ENCODE measurements at regions not wholly inside any gene's neighbourhood (a gene's known extent, or its start where the extent isn't known, plus 50 kb on each side); places are given as distances from the start of the nearest gene placed in this dataset.

DNA sequence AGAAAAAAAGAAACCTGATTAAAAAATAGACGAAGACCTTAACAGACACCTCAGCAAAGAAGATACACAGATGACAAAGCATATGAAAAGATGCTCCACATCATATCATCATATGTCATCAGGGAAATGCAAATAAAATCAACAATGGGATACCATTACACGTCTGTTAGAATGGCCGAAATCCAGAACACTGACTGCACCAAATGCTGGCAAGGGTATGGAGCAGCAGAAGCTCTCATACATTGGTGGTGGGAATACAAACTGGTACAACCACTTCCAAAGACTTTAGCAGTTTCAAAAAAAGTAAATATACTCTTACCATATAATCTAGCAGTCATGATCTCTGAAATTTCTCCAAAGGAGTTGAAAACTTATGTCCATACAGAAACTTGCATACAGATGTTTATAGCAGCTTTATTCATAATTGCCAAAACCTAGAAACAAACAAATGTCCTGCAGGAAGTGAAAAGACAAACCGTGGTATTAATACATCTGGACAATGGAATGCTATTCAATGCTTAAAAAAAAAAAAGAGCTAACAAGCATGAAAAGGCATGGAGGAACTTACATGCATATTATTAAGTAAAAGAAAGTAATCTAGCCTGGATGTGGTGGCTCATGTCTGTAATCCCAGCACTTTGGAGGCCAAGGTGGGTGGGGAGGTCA lies 107.4 kb downstream of the HES1 start:
- no peak for DNase-seq (ENCODE audit: extremely low spot score in 2 of 2)
- TF ChIP-seq, protein P1, sequence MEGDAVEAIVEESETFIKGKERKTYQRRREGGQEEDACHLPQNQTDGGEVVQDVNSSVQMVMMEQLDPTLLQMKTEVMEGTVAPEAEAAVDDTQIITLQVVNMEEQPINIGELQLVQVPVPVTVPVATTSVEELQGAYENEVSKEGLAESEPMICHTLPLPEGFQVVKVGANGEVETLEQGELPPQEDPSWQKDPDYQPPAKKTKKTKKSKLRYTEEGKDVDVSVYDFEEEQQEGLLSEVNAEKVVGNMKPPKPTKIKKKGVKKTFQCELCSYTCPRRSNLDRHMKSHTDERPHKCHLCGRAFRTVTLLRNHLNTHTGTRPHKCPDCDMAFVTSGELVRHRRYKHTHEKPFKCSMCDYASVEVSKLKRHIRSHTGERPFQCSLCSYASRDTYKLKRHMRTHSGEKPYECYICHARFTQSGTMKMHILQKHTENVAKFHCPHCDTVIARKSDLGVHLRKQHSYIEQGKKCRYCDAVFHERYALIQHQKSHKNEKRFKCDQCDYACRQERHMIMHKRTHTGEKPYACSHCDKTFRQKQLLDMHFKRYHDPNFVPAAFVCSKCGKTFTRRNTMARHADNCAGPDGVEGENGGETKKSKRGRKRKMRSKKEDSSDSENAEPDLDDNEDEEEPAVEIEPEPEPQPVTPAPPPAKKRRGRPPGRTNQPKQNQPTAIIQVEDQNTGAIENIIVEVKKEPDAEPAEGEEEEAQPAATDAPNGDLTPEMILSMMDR (IDR thresholded peaks at IDR 0.05) = no peak
- TF ChIP-seq POLR2AphosphoS5 (IDR thresholded peaks at IDR 0.05; ENCODE audit: insufficient read depth in 1 of 2, low read depth in 1 of 2) (no peak), POLR2A (IDR thresholded peaks at IDR 0.05) (no peak)
- H3K27ac ChIP-seq = no peak overlapping the region
- H3K4me3 ChIP-seq = no peak overlapping the region
- intact Hi-C loops (cut with DNase I) = no loop called here
- H3K36me3 ChIP-seq = no peaks in the 10 kb centered on the region
- H3K9me3 ChIP-seq = no peaks in the 10 kb centered on the region
- no peaks in the 10 kb centered on the region for H3K4me1 ChIP-seq
- no peaks in the 10 kb centered on the region for H3K27me3 ChIP-seq

DNA sequence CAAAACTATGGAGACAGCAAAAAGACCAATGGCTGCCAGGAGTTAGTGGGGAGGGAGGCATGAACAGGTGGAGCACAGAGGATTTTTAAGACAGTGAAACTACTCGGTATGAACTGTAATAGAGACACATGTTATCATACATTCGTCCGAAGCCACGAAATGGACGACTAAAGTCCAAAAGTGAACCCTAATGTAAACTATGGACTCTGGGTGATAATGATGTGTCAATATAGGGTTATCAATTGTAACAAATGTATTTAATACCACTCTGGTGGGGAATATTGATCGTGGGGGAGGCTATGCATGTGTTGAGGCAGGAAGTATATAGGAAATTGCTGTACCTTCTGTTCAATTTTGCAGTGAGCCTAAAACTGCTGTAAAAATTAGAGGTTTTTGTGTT lies 107.0 kb downstream of the CPN2 start:
- peak in 1 of 2 donors; percentile 25 for DNase-seq (ENCODE audit: extremely low spot score in 2 of 2)
- Histone ChIP-seq H3K36me3 (no peaks in the 10 kb centered on the region), H3K9me3 (no peaks in the 10 kb centered on the region), H3K27me3 (no peaks in the 10 kb centered on the region), H3K4me3 (no peak overlapping the region), H3K4me1 (peaks cover under 1% of the 10 kb centered on the region), H3K27ac (no peak overlapping the region)
- intact Hi-C loops (cut with DNase I) = no loop called here
- TF ChIP-seq POLR2AphosphoS5 (IDR thresholded peaks at IDR 0.05; ENCODE audit: insufficient read depth in 1 of 2, low read depth in 1 of 2) (no peak), POLR2A (IDR thresholded peaks at IDR 0.05) (no peak)
- TF ChIP-seq, protein P1 (IDR thresholded peaks at IDR 0.05) = no peak

DNA sequence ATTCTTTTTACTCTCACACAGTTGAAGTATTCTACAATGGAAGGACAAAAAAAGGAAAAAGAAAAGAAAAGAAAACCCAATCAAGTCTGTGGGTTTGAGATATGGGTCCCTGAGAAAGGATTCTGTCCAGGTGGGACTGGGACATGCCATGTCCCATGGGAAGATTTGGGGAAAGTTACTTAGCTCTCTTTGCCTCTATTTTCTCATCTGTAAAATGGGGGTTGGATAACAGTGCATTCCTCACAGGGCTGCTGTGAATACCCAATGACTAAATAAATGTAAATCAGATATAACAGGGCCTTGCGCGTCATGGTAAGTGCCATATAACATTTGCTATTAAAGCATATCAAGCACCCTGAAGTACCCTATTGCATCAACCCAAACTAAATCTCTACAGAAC lies 105.7 kb downstream of the CPN2 start:
- no peaks in the 10 kb centered on the region for H3K36me3 ChIP-seq
- intact Hi-C loops (cut with DNase I) = no loop called here
- no peak overlapping the region for H3K27ac ChIP-seq
- no peak for DNase-seq (ENCODE audit: extremely low spot score in 2 of 2)
- no peaks in the 10 kb centered on the region for H3K9me3 ChIP-seq
- no peak overlapping the region for H3K4me3 ChIP-seq
- TF ChIP-seq POLR2A (IDR thresholded peaks at IDR 0.05) (no peak), POLR2AphosphoS5 (IDR thresholded peaks at IDR 0.05; ENCODE audit: insufficient read depth in 1 of 2, low read depth in 1 of 2) (no peak)
- TF ChIP-seq, protein P1 (IDR thresholded peaks at IDR 0.05) = no peak
- H3K27me3 ChIP-seq = no peaks in the 10 kb centered on the region
- peaks cover 13% of the 10 kb centered on the region for H3K4me1 ChIP-seq

DNA sequence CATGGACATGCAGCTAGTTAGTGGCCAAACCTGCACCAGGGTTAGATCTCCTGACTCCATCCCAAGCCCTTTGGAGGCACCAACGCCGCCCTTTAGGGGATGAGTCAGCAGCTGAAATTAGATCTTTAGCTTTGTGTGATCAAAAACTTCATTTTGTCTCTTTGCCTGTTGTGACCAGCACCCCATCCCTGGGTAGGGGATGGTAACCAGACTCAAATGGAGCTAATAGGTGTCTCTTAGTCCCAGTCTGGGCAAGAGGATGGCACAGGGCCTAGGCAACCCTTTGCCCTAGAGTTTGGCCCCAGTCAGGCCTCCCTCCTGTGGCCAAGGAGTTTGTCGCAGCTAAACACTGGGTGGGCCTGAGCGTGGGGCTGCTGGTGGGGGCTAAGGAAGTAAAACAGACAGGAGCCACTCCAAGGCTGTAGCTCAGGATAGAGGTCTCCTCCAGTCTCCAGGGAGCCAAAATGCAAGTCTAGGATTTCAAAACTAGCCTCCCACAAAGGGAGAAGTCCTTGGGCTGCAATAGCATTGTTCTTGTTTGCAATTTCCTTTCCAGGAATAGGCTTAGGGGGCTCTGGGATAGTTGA lies 105.1 kb downstream of the CPN2 start:
- Histone ChIP-seq H3K9me3 (no peaks in the 10 kb centered on the region), H3K36me3 (no peaks in the 10 kb centered on the region), H3K4me1 (peaks cover 19% of the 10 kb centered on the region), H3K4me3 (no peak overlapping the region), H3K27me3 (no peaks in the 10 kb centered on the region), H3K27ac (no peak overlapping the region)
- DNase-seq (ENCODE audit: extremely low spot score in 2 of 2) = peak in 1 of 2 donors; percentile 64
- TF ChIP-seq, protein P1 (IDR thresholded peaks at IDR 0.05) = no peak
- no peak for TF ChIP-seq POLR2AphosphoS5 (IDR thresholded peaks at IDR 0.05; ENCODE audit: insufficient read depth in 1 of 2, low read depth in 1 of 2)
- TF ChIP-seq POLR2A (IDR thresholded peaks at IDR 0.05) = no peak
- intact Hi-C loops (cut with DNase I) = no loop called here

DNA sequence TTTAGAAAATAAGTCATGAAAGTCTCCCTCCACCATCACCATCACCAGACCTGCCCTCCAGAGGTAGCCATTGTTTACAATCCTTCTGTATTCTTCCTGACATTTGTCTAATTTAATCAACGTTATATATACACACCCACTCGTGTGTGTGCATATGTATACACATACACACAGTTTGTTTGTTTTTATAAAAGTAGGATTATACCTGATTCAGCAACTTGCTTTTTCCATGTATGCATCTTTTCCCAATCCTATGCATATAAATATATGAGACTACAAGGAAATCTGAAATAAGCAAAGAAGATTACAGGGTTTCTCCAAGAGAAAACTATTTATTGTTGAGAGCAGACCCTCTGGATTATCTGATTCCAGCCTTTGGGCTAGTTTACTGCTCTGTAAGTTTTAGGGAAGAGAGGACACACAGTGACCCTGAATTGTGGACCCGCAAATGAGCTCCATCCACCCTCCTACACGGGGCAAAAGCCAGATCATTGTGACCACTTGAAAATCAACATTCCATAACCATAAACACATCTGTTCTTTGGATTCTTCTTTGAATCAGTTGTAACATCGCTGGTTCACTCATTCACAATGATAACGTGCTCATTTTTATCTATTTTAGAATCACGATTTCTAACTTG lies 104.3 kb downstream of the CPN2 start:
- Histone ChIP-seq H3K4me1 (peaks cover 23% of the 10 kb centered on the region), H3K27me3 (no peaks in the 10 kb centered on the region), H3K4me3 (no peak overlapping the region), H3K9me3 (no peaks in the 10 kb centered on the region), H3K27ac (no peak overlapping the region), H3K36me3 (no peaks in the 10 kb centered on the region)
- TF ChIP-seq, protein P1 (IDR thresholded peaks at IDR 0.05) = no peak
- TF ChIP-seq POLR2AphosphoS5 (IDR thresholded peaks at IDR 0.05; ENCODE audit: insufficient read depth in 1 of 2, low read depth in 1 of 2) (no peak), POLR2A (IDR thresholded peaks at IDR 0.05) (no peak)
- DNase-seq (ENCODE audit: extremely low spot score in 2 of 2) = no peak
- intact Hi-C loops (cut with DNase I) = no loop called here

Measured in vagina (tissue), 2 donors.